ENCODE measurements at regions not wholly inside any gene's neighbourhood (a gene's known extent, or its start where the extent isn't known, plus 50 kb on each side); places are given as distances from the start of the nearest gene placed in this dataset.

- TF ChIP-seq, protein P1, sequence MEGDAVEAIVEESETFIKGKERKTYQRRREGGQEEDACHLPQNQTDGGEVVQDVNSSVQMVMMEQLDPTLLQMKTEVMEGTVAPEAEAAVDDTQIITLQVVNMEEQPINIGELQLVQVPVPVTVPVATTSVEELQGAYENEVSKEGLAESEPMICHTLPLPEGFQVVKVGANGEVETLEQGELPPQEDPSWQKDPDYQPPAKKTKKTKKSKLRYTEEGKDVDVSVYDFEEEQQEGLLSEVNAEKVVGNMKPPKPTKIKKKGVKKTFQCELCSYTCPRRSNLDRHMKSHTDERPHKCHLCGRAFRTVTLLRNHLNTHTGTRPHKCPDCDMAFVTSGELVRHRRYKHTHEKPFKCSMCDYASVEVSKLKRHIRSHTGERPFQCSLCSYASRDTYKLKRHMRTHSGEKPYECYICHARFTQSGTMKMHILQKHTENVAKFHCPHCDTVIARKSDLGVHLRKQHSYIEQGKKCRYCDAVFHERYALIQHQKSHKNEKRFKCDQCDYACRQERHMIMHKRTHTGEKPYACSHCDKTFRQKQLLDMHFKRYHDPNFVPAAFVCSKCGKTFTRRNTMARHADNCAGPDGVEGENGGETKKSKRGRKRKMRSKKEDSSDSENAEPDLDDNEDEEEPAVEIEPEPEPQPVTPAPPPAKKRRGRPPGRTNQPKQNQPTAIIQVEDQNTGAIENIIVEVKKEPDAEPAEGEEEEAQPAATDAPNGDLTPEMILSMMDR (conservative IDR thresholded peaks at IDR 0.05; ENCODE audit: control insufficient read depth, insufficient read depth, low read depth, low read length) = no peak
- no peak for DNase-seq (ENCODE audit: low read depth)
- H3K4me3 ChIP-seq (ENCODE audit: control insufficient read depth, low read depth, low read length) = no peak overlapping the region
Observed at GRCh38 chr11:121927789-121928188, 188.2 kb downstream of the BLID start.

GRCh38 chr11:121927097-121927785, 188.8 kb downstream of the BLID start:
- DNase-seq (ENCODE audit: low read depth) = no peak
- TF ChIP-seq, protein P1 (conservative IDR thresholded peaks at IDR 0.05; ENCODE audit: control insufficient read depth, insufficient read depth, low read depth, low read length) = no peak
- H3K4me3 ChIP-seq (ENCODE audit: control insufficient read depth, low read depth, low read length) = no peak overlapping the region

DNA sequence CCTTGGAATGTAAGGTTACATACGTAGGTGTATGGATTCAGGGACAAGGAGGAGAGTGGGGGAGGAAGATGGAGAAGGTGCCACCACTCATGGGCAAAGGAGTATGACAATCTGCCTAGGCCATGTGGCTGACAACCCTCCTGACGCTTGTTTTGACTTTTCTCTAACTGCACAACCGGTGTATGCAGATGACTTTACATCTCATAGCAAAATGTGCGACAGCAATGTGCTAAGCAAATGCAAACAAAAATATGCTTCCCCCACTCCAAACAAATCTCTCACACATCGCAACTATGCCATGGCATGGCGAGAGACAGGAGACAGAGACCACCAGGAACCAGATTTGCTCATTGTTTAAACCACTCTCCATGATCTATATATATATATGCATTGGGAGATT, 191.8 kb downstream of the BLID start:
- DNase-seq (ENCODE audit: low read depth) = no peak
- no peak overlapping the region for H3K4me3 ChIP-seq (ENCODE audit: control insufficient read depth, low read depth, low read length)
- TF ChIP-seq, protein P1 (conservative IDR thresholded peaks at IDR 0.05; ENCODE audit: control insufficient read depth, insufficient read depth, low read depth, low read length) = no peak

GRCh38 chr11:121917482-121917881, 198.5 kb downstream of the BLID start:
- DNase-seq (ENCODE audit: low read depth) = no peak
- no peak overlapping the region for H3K4me3 ChIP-seq (ENCODE audit: control insufficient read depth, low read depth, low read length)
- TF ChIP-seq, protein P1 (conservative IDR thresholded peaks at IDR 0.05; ENCODE audit: control insufficient read depth, insufficient read depth, low read depth, low read length) = no peak

DNA sequence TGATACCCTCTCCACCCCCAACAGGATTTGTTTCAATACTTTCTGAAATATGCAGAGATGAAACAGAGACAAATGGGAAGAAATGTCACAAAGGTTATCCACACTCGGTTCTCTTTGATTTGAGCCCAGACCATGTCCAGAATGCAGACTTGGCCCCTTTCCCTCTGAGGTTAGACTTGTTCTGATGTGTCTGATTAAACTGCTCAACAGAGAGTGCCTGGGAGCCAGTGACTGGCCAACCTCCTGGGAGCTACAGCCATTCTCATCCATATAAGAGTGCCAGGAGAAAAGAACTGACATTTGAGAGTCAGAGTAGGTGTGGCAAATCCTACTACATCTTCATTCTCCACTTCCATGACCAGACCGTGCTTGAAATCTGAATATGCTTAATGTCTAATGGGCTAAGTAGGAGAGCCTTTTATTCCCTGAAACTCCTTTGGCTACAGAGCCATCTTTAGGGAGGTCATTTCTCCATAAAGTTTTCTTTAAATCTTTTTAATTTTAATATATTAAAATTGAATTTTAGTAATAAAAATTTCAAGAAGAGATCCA, 201.4 kb downstream of the BLID start:
- TF ChIP-seq, protein P1 (conservative IDR thresholded peaks at IDR 0.05; ENCODE audit: control insufficient read depth, insufficient read depth, low read depth, low read length) = no peak
- no peak overlapping the region for H3K4me3 ChIP-seq (ENCODE audit: control insufficient read depth, low read depth, low read length)
- DNase-seq (ENCODE audit: low read depth) = peak; percentile 8

DNA sequence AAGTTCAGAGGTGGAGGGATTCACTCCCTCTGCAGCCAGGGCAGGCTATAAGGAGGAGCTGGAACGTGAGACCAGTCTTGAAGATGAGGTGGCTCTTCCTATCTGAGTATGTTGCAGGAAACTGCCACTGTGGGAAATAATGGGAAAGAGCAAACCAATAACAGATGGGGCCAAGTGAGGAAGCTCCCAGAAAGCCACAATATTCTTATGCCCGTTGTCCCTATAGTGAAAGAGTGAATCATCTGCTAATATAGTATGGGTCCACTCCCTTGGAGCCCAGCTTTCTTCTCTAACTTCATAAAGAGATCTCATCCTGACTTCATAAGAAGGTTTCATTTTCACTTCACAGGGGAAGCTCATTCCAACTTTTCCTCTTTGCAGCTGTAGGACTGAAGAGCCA, 206.4 kb downstream of the BLID start:
- TF ChIP-seq, protein P1 (conservative IDR thresholded peaks at IDR 0.05; ENCODE audit: control insufficient read depth, insufficient read depth, low read depth, low read length) = no peak
- no peak overlapping the region for H3K4me3 ChIP-seq (ENCODE audit: control insufficient read depth, low read depth, low read length)
- DNase-seq (ENCODE audit: low read depth) = peak; percentile 59

Data from fibroblast of mammary gland (primary cell).